HCT116 (cell line): ENCODE measurements at regions not wholly inside any gene's neighbourhood (a gene's known extent, or its start where the extent isn't known, plus 50 kb on each side); places are given as distances from the start of the nearest gene placed in this dataset.

Source experiments
- ATAC-seq: fragments of 200-7000 bp; cut with Tn5 transposase; 2 replicates; pipeline ENCODE4 v1.9.1; 2020; ENCODE audit warnings: mild to moderate bottlenecking, moderate library complexity
- BruUV-seq: library from RNA; stranded (reverse); fragments of 400-500 nt; replicated peaks from 2 replicates; lab custom pipeline; 2021; lab: Mats Ljungman, UMichigan
- CTCF ChIA-PET: fragments of 300-600 bp; sonication (Branson Sonifier 250); formaldehyde crosslinking; loops from one replicate; lab custom pipeline; 2021; ENCODE audit warnings: antibody characterized with exemption; lab: Charles Lee
- POLR2A ChIA-PET: fragments of 300-600, 350-600 bp; sonication (Branson Sonifier 250); formaldehyde crosslinking; loops from one replicate; lab custom pipeline; 2021; ENCODE audit warnings: antibody characterized with exemption; lab: Charles Lee
- RAD21 ChIA-PET, 2 experiments: fragments of 300-600 bp; sonication (Branson Sonifier 250); formaldehyde crosslinking; loops; one replicate each; lab custom pipeline; 2023; ENCODE audit warnings: low total read pairs in 2 of 2; ENCODE audit not compliant: uncharacterized antibody in 2 of 2, unreplicated experiment in 2 of 2, low non-redundant PET in 1 of 2; lab: Charles Lee
- DNase-seq: peaks from one replicate; pipeline ENCODE4 v3.0.0-alpha.2; 2010; ENCODE audit warnings: low read depth, low spot score
- H2AFZ ChIP-seq: fragments of 200-600 bp; shearing (Covaris generic), sonication (generic); 2 replicates; pipeline ENCODE4 v1.6.1; 2017; ENCODE audit warnings: low read depth, mixed run types, mixed read lengths, antibody characterized with exemption, low read length; ENCODE audit not compliant: poor library complexity, severe bottlenecking
- H3K27ac ChIP-seq: 2 replicates; pipeline ENCODE4 v1.5.1; 2012; ENCODE audit warnings: low read depth, low read length
- H3K27me3 ChIP-seq: fragments of 200-600 bp; sonication (generic); 2 replicates; pipeline ENCODE4 v1.6.1; 2016; ENCODE audit warnings: mixed run types, low read length, mixed read lengths; ENCODE audit not compliant: insufficient read depth
- H3K36me3 ChIP-seq, 2 experiments: fragments of 200-500 bp in 1 of 2; fragments of 200-600 bp in 1 of 2; sonication (Bioruptor generic) in 1 of 2; sonication (generic) in 1 of 2; 2 replicates each; pipeline versions ENCODE4 v1.5.1 to v1.6.1; 2014 to 2016; ENCODE audit warnings: low read length in 2 of 2, inconsistent platforms in 1 of 2, mixed read lengths in 1 of 2, mixed run types in 1 of 2; ENCODE audit not compliant: insufficient read depth in 2 of 2, control insufficient read depth in 1 of 2
- H3K4me1 ChIP-seq, 2 experiments: fragments of 200-600 bp in 1 of 2; sonication (generic) in 1 of 2; 2 replicates each; pipeline versions ENCODE4 v1.5.1 to v1.6.1; 2012 to 2017; ENCODE audit warnings: low read length in 2 of 2, inconsistent platforms in 1 of 2, mild to moderate bottlenecking in 1 of 2, mixed read lengths in 1 of 2, mixed run types in 1 of 2, moderate library complexity in 1 of 2; ENCODE audit not compliant: insufficient read depth in 2 of 2, control insufficient read depth in 1 of 2
- H3K4me2 ChIP-seq: fragments of 200-600 bp; sonication (generic); 2 replicates; pipeline ENCODE4 v1.6.1; 2017; ENCODE audit warnings: mixed run types, low read length, mixed read lengths
- H3K4me3 ChIP-seq, 2 experiments: fragments of 200-600 bp in 1 of 2; sonication (generic) in 1 of 2; replicated peaks in 1 of 2; 2 replicates each; pipeline ENCODE4 v1.5.1; 2011 to 2016; ENCODE audit warnings: low read length in 2 of 2, control low read depth in 1 of 2, low read depth in 1 of 2, mild to moderate bottlenecking in 1 of 2, mixed read lengths in 1 of 2, mixed run types in 1 of 2
- H3K79me2 ChIP-seq: fragments of 200-600 bp; sonication (generic); 2 replicates; pipeline ENCODE4 v1.6.1; 2017; ENCODE audit warnings: mild to moderate bottlenecking, mixed run types, low read length, moderate library complexity, mixed read lengths; ENCODE audit not compliant: insufficient read depth
- H3K9ac ChIP-seq: fragments of 200-600 bp; sonication (generic); 2 replicates; pipeline ENCODE4 v1.6.1; 2016; ENCODE audit warnings: low read length, mixed read lengths
- H3K9me2 ChIP-seq: fragments of 200-600 bp; sonication (generic), shearing (Covaris generic); 2 replicates; pipeline ENCODE4 v1.6.1; 2017; ENCODE audit warnings: mixed run types, mild to moderate bottlenecking, moderate library complexity; ENCODE audit not compliant: insufficient read depth
- H3K9me3 ChIP-seq, 2 experiments: fragments of 200-500 bp in 1 of 2; fragments of 200-600 bp in 1 of 2; sonication (Bioruptor generic) in 1 of 2; sonication (generic) in 1 of 2; 2 replicates each; pipeline ENCODE4 v1.6.1; 2014 to 2017; ENCODE audit warnings: low read length in 2 of 2, mixed read lengths in 2 of 2, inconsistent platforms in 1 of 2, low read depth in 1 of 2, mild to moderate bottlenecking in 1 of 2, mixed run types in 1 of 2, moderate library complexity in 1 of 2; ENCODE audit not compliant: control insufficient read depth in 1 of 2, insufficient read depth in 1 of 2
- H4K20me1 ChIP-seq: fragments of 200-600 bp; sonication (generic), shearing (Covaris generic); 2 replicates; pipeline ENCODE4 v1.6.1; 2017; ENCODE audit warnings: mixed run types, mild to moderate bottlenecking, moderate library complexity; ENCODE audit not compliant: insufficient read depth
- CEBPB ChIP-seq: IDR thresholded peaks from 2 replicates; pipeline ENCODE4 v1.6.1; 2012; ENCODE audit warnings: low read depth
- EZH2phosphoT487 ChIP-seq: fragments of 200-600 bp; IDR thresholded peaks from 2 replicates; pipeline ENCODE4 v1.6.1; 2018; ENCODE audit warnings: antibody characterized with exemption, borderline replicate concordance
- FOSL1 ChIP-seq: IDR thresholded peaks from 2 replicates; pipeline ENCODE4 v1.6.1; 2012; ENCODE audit warnings: low read depth
- JUND ChIP-seq: IDR thresholded peaks from 2 replicates; pipeline ENCODE4 v1.6.1; 2012
- POLR2A ChIP-seq: IDR thresholded peaks from 2 replicates; pipeline ENCODE4 v1.7.0; 2011; ENCODE audit warnings: borderline replicate concordance; ENCODE audit not compliant: insufficient read depth, insufficient read length; ENCODE audit errors: extremely low read depth
- RAD21 ChIP-seq: IDR thresholded peaks from 2 replicates; pipeline ENCODE4 v1.6.1; 2012; ENCODE audit warnings: low read depth, mild to moderate bottlenecking
- SIN3A ChIP-seq: IDR thresholded peaks from 2 replicates; pipeline ENCODE4 v1.6.1; 2012; ENCODE audit warnings: low read depth
- ZNF274 ChIP-seq: fragments of 200-500 bp; sonication (Bioruptor generic); IDR thresholded peaks from 2 replicates; pipeline ENCODE4 v1.6.1; 2014; ENCODE audit warnings: mild to moderate bottlenecking, low read depth, low read length, inconsistent platforms
- intact Hi-C: fragments of 100-400 bp; cut with micrococcal nuclease; formaldehyde crosslinking; loops from 2 replicates; pipeline ENCODE4 v1.10.0; 2022
- TF ChIP-seq, protein P1 (sequence below): IDR thresholded peaks from 2 replicates; pipeline ENCODE4 v1.6.1; 2012
- TF ChIP-seq, protein P2 (sequence below), 3 experiments: fragments of 200-600 bp in 1 of 3; sonication (generic) in 1 of 3; IDR thresholded peaks in 2 of 3; conservative IDR thresholded peaks in 1 of 3; 2 replicates each; pipeline ENCODE4 v1.5.1; 2012 to 2017; ENCODE audit warnings: low read depth in 2 of 3, low read length in 2 of 3, antibody characterized with exemption in 1 of 3, borderline replicate concordance in 1 of 3, control low read depth in 1 of 3, mild to moderate bottlenecking in 1 of 3, mixed read lengths in 1 of 3, mixed run types in 1 of 3, moderate library complexity in 1 of 3; ENCODE audit not compliant: insufficient read depth in 1 of 3
- TF ChIP-seq, protein P3 (sequence below): IDR thresholded peaks from 2 replicates; pipeline ENCODE4 v1.6.1; 2012; ENCODE audit warnings: low read depth

DNA sequence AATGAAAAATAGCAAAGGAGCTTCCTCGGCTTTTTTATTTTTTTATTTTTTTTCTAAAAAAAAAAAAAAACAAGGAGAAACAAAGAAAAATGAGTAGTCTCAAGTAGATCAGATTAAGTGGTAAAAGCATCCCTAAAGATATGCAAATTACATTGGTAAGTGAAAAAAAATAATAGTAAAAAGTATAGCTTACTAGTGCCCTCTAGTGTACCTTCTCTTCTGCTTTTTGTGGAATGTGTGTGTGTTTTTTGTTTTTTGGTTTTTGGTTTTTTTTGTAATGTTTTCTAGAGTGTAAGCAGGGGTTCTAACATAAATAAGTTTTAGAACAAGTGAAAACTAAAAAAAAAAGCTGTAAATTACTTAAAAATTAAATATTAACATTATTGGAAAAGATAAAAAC lies 1062.0 kb downstream of the HACE1 start:
- H2AFZ ChIP-seq, result no peak overlapping the region
- CTCF ChIA-PET, result interaction anchor here (0.6 to 1.6 kb wide), 10 partner anchors 11 to 948 kb away, joined by 3 to 5 read pairs (median 4); no protein-coding TSS in a partner anchor
- H3K9me2 ChIP-seq, result no peaks in the 10 kb centered on the region; the same call in 1 of the 2 replicates
- H3K9me3 ChIP-seq, result no peaks in the 10 kb centered on the region
- H3K79me2 ChIP-seq, result no peaks in the 10 kb centered on the region
- H3K27ac ChIP-seq, result no peak overlapping the region
- H3K27me3 ChIP-seq, result no peaks in the 10 kb centered on the region
- intact Hi-C loops, result loop anchor here (5.0 to 10.0 kb wide), 2 partner anchors 537 to 945 kb away; no protein-coding TSS in a partner anchor
- H3K4me2 ChIP-seq, result no peak overlapping the region
- no peak overlapping the region for H3K4me3 ChIP-seq
- H3K36me3 ChIP-seq, result no peaks in the 10 kb centered on the region
- DNase-seq (no peak), ATAC-seq (no peak)
- no peak for TF ChIP-seq POLR2A
- TF ChIP-seq RAD21, result peak; percentile 56
- TF ChIP-seq, protein P1, sequence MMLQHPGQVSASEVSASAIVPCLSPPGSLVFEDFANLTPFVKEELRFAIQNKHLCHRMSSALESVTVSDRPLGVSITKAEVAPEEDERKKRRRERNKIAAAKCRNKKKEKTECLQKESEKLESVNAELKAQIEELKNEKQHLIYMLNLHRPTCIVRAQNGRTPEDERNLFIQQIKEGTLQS, result no peak
- TF ChIP-seq, protein P2, sequence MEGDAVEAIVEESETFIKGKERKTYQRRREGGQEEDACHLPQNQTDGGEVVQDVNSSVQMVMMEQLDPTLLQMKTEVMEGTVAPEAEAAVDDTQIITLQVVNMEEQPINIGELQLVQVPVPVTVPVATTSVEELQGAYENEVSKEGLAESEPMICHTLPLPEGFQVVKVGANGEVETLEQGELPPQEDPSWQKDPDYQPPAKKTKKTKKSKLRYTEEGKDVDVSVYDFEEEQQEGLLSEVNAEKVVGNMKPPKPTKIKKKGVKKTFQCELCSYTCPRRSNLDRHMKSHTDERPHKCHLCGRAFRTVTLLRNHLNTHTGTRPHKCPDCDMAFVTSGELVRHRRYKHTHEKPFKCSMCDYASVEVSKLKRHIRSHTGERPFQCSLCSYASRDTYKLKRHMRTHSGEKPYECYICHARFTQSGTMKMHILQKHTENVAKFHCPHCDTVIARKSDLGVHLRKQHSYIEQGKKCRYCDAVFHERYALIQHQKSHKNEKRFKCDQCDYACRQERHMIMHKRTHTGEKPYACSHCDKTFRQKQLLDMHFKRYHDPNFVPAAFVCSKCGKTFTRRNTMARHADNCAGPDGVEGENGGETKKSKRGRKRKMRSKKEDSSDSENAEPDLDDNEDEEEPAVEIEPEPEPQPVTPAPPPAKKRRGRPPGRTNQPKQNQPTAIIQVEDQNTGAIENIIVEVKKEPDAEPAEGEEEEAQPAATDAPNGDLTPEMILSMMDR (IDR thresholded peaks at IDR 0.05 in 2 of 3, conservative IDR thresholded peaks at IDR 0.05 in 1 of 3; ENCODE audit: borderline replicate concordance in 1 of 3, insufficient read depth in 1 of 3, low read depth in 2 of 3, low read length in 2 of 3), result peak; percentile 30 to 49 (median 40); a peak in 5 of 6 replicates
- no TSS peak for BruUV-seq
- RAD21 ChIA-PET, result interaction anchor here (0.6 to 0.9 kb wide), 2 partner anchors 452 to 948 kb away, joined by 3 to 7 read pairs; no protein-coding TSS in a partner anchor
- no peaks in the 10 kb centered on the region for H4K20me1 ChIP-seq
- POLR2A ChIA-PET, result interaction anchor here (0.7 kb wide), 1 partner anchor 73 kb away, joined by 3 read pairs; no protein-coding TSS in a partner anchor
- no peak overlapping the region for H3K9ac ChIP-seq
- H3K4me1 ChIP-seq, result no peaks in the 10 kb centered on the region

DNA sequence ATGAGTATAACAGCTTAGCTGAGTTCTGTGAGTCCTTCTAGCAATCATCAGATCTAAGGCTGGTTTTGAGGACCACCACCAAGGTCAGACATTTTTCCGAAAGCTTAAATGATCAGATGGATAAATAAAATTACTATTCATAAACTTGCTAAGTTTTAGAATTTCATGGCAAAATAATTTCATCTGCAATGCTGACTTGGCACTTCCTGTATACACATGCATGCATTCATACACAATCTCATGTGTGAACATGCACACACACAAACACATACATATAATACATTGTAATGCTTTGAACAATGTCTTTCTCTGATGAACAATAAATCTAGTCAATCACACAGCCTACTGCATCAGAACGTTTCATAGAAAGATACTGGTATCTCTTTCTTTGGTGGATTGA lies 1068.3 kb downstream of the HACE1 start:
- H3K9ac ChIP-seq, result no peak overlapping the region
- H3K4me2 ChIP-seq, result no peak overlapping the region
- POLR2A ChIA-PET, result no interaction called here
- no peaks in the 10 kb centered on the region for H3K9me3 ChIP-seq
- intact Hi-C loops, result loop anchor here (10.0 kb wide), 1 partner anchor 543 kb away; no protein-coding TSS in a partner anchor
- no peak overlapping the region for H3K27ac ChIP-seq
- RAD21 ChIA-PET, result no interaction called here
- CTCF ChIA-PET, result no interaction called here
- H2AFZ ChIP-seq, result no peak overlapping the region
- H3K27me3 ChIP-seq, result no peaks in the 10 kb centered on the region
- DNase-seq, result no peak
- no TSS peak for BruUV-seq
- H3K79me2 ChIP-seq, result no peaks in the 10 kb centered on the region
- TF ChIP-seq FOSL1, result no peak
- TF ChIP-seq EZH2phosphoT487, result no peak
- TF ChIP-seq SIN3A, result no peak
- no peak for TF ChIP-seq CEBPB
- TF ChIP-seq, protein P1, result no peak
- TF ChIP-seq JUND, result no peak
- TF ChIP-seq, protein P3, sequence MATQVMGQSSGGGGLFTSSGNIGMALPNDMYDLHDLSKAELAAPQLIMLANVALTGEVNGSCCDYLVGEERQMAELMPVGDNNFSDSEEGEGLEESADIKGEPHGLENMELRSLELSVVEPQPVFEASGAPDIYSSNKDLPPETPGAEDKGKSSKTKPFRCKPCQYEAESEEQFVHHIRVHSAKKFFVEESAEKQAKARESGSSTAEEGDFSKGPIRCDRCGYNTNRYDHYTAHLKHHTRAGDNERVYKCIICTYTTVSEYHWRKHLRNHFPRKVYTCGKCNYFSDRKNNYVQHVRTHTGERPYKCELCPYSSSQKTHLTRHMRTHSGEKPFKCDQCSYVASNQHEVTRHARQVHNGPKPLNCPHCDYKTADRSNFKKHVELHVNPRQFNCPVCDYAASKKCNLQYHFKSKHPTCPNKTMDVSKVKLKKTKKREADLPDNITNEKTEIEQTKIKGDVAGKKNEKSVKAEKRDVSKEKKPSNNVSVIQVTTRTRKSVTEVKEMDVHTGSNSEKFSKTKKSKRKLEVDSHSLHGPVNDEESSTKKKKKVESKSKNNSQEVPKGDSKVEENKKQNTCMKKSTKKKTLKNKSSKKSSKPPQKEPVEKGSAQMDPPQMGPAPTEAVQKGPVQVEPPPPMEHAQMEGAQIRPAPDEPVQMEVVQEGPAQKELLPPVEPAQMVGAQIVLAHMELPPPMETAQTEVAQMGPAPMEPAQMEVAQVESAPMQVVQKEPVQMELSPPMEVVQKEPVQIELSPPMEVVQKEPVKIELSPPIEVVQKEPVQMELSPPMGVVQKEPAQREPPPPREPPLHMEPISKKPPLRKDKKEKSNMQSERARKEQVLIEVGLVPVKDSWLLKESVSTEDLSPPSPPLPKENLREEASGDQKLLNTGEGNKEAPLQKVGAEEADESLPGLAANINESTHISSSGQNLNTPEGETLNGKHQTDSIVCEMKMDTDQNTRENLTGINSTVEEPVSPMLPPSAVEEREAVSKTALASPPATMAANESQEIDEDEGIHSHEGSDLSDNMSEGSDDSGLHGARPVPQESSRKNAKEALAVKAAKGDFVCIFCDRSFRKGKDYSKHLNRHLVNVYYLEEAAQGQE, result no peak
- TF ChIP-seq, protein P2 (IDR thresholded peaks at IDR 0.05 in 2 of 3, conservative IDR thresholded peaks at IDR 0.05 in 1 of 3; ENCODE audit: borderline replicate concordance in 1 of 3, insufficient read depth in 1 of 3, low read depth in 2 of 3, low read length in 2 of 3), result no peak
- TF ChIP-seq ZNF274, result no peak
- H3K36me3 ChIP-seq, result no peaks in the 10 kb centered on the region
- ATAC-seq, result no peak
- no peaks in the 10 kb centered on the region for H3K9me2 ChIP-seq
- no peaks in the 10 kb centered on the region for H3K4me1 ChIP-seq
- H3K4me3 ChIP-seq, result no peak overlapping the region
- no peaks in the 10 kb centered on the region for H4K20me1 ChIP-seq
